Activated CD4-positive, alpha-beta T cell treated with anti-CD3 and anti-CD28 coated beads for 48 hours (primary cell): ENCODE measurements at regions not wholly inside any gene's neighbourhood (a gene's known extent, or its start where the extent isn't known, plus 50 kb on each side); places are given as distances from the start of the nearest gene placed in this dataset.
"Not testable (repeated sequence)": the region's sequence is repeated elsewhere in the genome, so short reads cannot be mapped to it uniquely, and the experiment has no call there.

Source experiments
- DNase-seq: peaks from one replicate; pipeline ENCODE4 v3.0.0-alpha.2; 2020

GRCh38 chr13:44131069-44131614, 242.5 kb upstream of the SERP2 start:
- DNase-seq, result no peak

- no peak for DNase-seq
Observed at GRCh38 chr13:44132710-44133109, 240.9 kb upstream of the SERP2 start.

- no peak for DNase-seq
Observed at GRCh38 chr13:44133626-44134025, 240.0 kb upstream of the SERP2 start.

GRCh38 chr13:44135566-44135965, 238.1 kb upstream of the SERP2 start:
- no peak for DNase-seq

GRCh38 chr13:44136696-44137268, 236.8 kb upstream of the SERP2 start:
- DNase-seq, result no peak

- DNase-seq, result no peak
Observed at GRCh38 chr13:44137466-44137865, 236.2 kb upstream of the SERP2 start.

- DNase-seq, result no peak
Observed at GRCh38 chr13:44140146-44140545, 233.5 kb upstream of the SERP2 start.

- DNase-seq, result peak; percentile 10
Observed at GRCh38 chr13:44140888-44141724, 232.5 kb upstream of the SERP2 start.

GRCh38 chr13:44141725-44142539, 231.7 kb upstream of the SERP2 start:
- peak; percentile 94 for DNase-seq

GRCh38 chr13:44142540-44142867, 231.1 kb upstream of the SERP2 start:
- DNase-seq, result no peak

GRCh38 chr13:44142941-44143665, 230.5 kb upstream of the SERP2 start:
- DNase-seq, result no peak

- no peak for DNase-seq
Observed at GRCh38 chr13:44146138-44146537, 227.5 kb upstream of the SERP2 start.

- no peak for DNase-seq
Observed at GRCh38 chr13:44147233-44147632, 226.4 kb upstream of the SERP2 start.

GRCh38 chr13:44147648-44148047, 226.0 kb upstream of the SERP2 start:
- DNase-seq, result no peak

- DNase-seq, result no peak
Observed at GRCh38 chr13:44148159-44148914, 225.3 kb upstream of the SERP2 start.

- not testable (repeated sequence) for DNase-seq
Observed at GRCh38 chr13:44149231-44149630, 224.4 kb upstream of the SERP2 start.

- DNase-seq, result no peak
Observed at GRCh38 chr13:44149821-44150220, 223.8 kb upstream of the SERP2 start.

GRCh38 chr13:44151474-44151873, 222.2 kb upstream of the SERP2 start:
- no peak for DNase-seq

GRCh38 chr13:44153496-44153895, 220.1 kb upstream of the SERP2 start:
- DNase-seq, result no peak

- DNase-seq, result no peak
Observed at GRCh38 chr13:44155422-44156293, 218.0 kb upstream of the SERP2 start.

GRCh38 chr13:44156294-44156658, 217.3 kb upstream of the SERP2 start:
- DNase-seq, result no peak
